ENCODE measurements at regions not wholly inside any gene's neighbourhood (a gene's known extent, or its start where the extent isn't known, plus 50 kb on each side); places are given as distances from the start of the nearest gene placed in this dataset.
"Not testable (repeated sequence)": the region's sequence is repeated elsewhere in the genome, so short reads cannot be mapped to it uniquely, and the experiment has no call there.

GRCh38 chr10:4434105-4434504 is 391.9 kb upstream of the AKR1E2 start:
- DNase-seq = no peak

- no peak for DNase-seq
Observed at GRCh38 chr10:4431114-4431863, 394.7 kb upstream of the AKR1E2 start.

DNA sequence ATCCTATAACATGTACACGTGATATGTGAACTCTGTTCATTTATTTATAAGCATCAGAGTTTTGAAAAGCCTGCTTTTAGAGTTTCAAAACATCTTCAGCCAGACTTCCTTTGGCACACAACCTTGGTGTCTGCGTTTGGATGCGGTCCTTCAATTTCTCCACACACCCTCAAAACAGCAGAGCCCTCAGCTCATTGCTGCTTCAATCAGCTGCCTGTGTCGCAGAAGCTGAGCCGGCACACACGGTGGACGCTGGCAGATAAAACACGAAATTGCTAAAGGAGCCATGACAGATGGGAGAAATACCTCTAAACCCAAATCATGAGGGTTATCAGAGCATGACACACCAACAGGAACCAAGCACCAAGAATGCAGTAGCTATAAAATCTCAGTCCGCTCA is 396.4 kb upstream of the AKR1E2 start:
- no peak for DNase-seq

DNA sequence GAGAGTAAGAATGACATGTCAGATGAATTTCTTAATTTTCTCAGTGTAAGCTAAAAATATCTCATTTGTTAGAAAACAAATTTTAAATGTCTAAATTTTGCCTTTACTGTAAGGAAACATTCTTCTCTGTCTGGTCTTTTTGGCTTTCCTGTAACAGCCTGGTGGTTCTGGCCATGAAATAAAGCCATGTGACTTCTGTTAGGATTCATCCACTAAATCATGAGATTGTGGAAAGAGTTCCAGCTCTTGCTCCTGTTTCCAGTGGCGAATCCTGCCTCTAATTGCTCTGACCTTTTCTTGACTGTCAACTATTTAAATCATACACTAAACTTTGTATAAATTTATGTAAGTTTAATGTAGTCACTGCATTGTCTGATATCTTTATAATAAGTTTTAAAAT is 398.5 kb upstream of the AKR1E2 start:
- no peak for DNase-seq

DNA sequence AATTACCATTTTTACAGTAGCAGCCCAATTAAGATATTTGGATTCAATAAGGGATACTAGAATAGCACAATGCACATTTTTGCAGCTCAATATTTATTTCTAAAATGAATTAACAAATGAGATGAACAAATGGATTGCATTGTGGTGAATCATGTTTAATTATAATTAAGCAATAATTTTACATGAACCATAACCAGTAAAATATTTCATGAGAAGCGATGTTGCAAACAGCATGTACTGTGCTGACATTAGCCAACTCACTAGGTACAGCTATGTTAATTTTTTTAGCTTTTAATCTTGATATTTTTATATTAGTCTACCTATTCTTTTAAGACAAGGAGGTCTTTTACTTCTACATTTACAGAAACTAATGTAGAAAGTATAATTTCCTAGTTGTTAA is 399.1 kb upstream of the AKR1E2 start:
- no peak for DNase-seq

GRCh38 chr10:4409319-4409718 is 416.7 kb upstream of the AKR1E2 start:
- DNase-seq = no peak

- no peak for DNase-seq
Observed at GRCh38 chr10:4407783-4408182, 418.2 kb upstream of the AKR1E2 start.

- no peak for DNase-seq
Observed at GRCh38 chr10:4405828-4406227, 420.2 kb upstream of the AKR1E2 start.

DNA sequence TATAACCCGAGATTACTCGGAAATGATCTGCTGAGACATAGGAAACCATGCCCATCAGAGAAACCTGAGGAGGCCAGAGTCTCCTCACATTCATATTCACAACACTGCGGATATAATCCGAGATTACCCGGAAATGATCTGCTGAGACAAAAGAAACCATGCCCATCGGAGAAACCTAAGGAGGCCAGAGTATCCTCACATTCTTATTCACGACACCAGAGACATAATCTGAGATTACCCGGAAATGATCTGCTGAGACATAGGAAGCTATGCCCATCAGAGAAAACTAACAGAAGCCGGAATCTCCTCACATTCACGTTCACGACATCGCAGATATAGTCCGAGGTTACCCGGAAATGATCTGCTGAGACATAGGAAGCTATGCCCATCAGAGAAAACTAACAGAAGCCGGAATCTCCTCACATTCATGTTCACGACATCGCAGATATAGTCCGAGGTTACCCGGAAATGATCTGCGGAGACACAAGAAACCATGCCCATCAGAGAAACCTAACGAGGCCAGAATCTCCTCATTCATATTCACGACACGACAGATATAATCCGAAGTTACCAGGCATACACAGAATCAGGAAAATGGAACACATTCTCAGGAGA is 422.3 kb upstream of the AKR1E2 start:
- DNase-seq = no peak

DNA sequence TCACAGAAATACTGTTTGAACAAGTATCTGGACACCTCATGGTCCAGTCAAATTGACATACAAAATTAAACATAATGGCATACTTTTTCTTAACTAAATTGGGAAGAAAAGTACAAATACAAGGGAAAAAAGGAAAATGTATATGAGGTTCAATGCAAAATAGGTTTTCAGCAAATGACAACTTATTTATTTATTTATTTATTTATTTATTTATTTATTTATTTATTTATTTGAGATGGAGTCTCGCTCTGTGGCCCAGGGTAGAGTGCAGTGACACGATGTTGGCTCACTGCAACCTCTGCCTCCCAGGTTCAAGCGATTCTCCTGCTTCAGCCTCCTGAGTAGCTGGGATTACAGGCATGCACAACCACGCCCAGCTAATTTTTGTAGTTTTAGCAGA is 424.9 kb upstream of the AKR1E2 start:
- DNase-seq = not testable (repeated sequence)

GRCh38 chr10:4399556-4399955 is 426.5 kb upstream of the AKR1E2 start:
- DNase-seq = no peak

- no peak for DNase-seq
Observed at GRCh38 chr10:4398602-4399001, 427.4 kb upstream of the AKR1E2 start.

DNA sequence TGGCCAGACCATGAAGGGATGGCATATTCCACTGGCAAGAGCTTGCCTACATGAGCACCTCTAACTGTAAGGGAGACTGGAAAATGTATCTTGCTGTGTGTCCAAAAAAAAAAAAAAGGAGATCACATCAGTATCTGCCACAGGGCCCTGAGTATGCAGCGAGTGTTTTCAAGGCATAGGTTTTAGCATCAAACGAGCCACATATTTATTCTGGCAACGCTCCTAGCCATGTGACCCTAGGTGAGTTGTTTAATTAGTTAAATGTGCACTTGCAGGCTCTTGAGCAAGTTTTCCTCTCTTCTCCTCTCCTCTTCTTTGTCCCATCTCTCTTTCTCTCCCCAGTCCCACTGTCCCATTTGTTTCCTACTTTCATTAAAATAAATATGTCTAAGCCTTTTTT is 428.7 kb upstream of the AKR1E2 start:
- DNase-seq = no peak

DNA sequence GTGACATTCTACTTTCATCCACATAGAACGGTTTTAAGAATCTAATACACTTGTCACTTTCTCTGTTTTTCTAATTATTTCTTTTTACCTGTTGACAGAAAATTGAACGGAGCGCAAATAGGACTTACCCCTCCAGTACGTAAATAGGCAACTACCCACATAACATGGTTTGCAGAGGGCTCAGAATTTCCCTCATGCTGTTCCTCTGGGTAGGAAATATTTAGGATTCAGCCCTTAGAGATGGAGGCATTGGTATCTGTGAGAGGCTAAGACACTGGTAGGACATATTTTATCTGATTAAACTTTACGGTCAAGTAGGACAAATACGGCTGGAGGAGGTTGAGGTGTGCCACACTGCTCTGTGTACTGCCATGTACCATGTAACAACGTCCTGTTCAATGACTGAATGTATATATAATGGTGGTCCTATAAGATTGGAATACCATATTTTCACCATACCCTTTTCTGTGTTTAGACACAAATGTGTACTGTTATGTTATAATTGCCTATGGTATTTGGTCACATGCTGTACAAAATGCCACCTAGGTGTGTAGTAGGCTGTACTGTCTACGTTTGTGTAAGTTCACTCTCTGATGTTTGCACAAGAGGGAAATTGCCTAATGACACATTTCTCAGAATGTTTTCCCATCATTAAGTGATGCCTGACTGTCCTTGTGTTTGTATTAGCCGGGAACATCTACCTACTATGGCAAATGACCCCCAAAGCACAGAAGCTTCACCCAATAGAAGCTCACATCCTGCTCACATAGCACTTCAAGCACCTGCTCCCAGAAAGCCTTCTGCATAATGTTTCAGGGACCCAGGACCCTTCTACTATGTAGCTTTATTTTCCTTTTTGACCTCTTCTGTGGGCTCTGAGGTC is 429.4 kb upstream of the AKR1E2 start:
- no peak for DNase-seq

DNA sequence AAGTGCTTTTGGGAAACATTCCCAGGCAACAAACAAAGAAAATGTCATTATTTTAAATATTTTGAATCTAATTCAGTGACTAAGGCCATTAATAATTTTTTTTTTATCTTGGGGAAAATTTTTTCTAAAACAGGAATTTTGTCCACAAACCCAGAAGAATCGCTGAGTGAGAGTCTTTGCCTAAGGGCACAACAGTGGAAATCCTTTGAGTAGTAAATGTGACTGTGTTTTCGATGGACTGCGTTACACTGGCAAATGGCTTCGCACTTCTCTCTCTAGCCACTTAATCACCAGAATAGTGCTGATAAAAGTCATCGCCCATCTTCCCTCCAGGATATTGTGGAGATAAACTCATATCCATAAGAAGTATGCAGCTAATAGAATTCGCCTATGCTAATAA is 430.3 kb upstream of the AKR1E2 start:
- no peak for DNase-seq

DNA sequence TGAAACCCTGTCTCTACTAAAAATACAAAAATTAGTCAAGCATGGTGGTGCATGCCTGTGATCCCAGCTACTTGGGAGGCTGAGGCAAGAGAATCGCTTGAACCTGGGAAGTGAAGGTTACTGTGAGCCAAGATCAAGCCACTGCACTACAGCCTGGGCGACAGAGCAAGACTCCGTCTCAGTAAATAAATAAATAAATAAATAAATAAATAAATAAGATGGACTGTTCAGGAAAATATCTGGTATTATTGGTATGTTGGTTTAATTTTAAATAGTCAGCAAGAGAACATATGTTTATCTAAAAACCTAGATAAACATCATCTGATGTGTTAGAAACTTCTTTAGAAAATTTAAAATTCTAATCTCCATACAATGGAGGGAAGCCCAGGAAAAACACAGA is 431.6 kb upstream of the AKR1E2 start:
- not testable (repeated sequence) for DNase-seq

GRCh38 chr10:4391683-4392082 is 434.3 kb upstream of the AKR1E2 start:
- no peak for DNase-seq

DNA sequence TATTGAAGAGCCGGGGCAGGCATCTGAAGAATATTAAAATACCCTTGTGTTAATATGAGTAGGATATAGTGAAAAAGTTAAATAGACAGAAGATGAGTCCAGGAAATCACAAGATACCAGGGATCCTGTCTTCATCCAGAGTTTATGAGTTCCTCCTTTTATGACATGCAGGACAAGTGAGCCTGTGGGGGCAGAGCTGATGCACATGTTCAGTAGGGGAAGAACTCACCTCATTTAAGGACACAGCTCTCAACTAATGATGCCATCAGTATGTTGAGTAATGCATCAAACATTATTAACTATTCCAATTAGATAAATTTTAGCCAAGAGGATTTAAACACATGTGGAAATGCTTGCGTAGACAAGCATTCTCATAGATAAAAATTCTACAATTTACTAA is 435.8 kb upstream of the AKR1E2 start:
- no peak for DNase-seq

- DNase-seq = no peak
Observed at GRCh38 chr10:4385231-4385870, 440.7 kb upstream of the AKR1E2 start.

DNA sequence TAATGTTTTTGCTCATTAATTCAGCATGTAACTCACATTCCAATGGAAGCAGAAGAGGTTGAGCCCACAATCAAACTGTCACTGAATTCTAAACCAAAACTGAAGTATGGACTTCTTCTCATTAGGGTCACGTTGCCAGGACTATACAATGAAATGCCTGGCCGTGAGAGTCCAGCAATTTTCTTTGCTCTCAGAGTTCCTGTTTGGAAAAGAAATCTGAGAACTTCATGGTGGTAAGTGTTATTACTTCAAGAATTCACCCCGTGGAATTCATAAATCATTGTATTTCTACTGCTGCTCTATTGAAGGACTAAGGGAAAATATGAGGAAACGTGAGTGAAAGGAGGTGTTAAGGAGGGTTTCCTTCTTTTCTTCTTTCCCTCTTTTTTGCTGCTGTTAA is 441.8 kb upstream of the AKR1E2 start:
- no peak for DNase-seq

DNA sequence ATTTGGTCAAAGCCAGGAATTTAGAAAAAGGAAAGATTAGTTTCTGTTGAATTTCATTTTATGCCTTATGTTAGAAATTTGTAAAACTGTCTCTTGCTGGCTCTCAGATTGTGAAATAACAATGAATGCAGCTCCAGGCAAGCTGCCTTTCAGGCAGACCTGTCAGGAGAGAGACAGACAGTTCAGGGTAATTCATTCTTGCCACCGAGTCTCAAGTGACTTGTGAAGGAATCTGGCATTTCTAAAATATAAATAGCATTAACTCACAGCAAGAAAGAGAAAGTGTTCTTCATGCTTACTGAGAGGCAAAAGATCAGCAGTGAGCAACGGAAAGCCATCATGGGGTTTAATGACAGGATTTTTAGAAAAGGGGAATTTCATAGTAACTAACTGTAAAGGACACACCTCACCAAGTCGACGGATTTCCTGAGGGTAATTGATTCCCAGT is 442.3 kb upstream of the AKR1E2 start:
- no peak for DNase-seq

GRCh38 chr10:4382811-4383210 is 443.2 kb upstream of the AKR1E2 start:
- DNase-seq = no peak

DNA sequence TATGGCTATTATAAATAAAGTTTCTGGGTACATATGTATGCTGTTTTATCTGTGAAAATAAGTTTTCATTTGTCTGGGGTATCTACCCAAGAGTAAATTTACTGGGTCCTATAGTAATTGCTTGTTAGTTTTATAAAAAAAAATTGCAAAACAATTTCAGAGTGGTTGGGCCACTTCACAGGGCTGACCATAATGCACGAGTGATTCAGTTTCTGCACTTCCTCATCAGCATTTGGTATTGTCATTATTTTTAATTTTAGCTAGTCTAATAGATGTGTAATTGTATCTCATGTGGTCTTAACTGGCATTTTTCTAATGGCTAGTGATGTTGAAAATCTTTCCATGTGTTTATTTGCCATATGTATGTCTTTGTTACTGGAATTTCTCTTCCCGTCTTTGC is 452.4 kb upstream of the AKR1E2 start:
- DNase-seq = no peak

Measured in NCI-H526 treated with DMSO at 0.1 percent for 48 hours (cell line).